Fibroblast of villous mesenchyme (primary cell): ENCODE measurements at regions not wholly inside any gene's neighbourhood (a gene's known extent, or its start where the extent isn't known, plus 50 kb on each side); places are given as distances from the start of the nearest gene placed in this dataset.

ENCODE experiments used
- DNase-seq: peaks from one replicate; pipeline ENCODE4 v3.0.0-alpha.2; 2010; ENCODE audit warnings: low read depth
- H3K4me3 ChIP-seq: 2 replicates; pipeline ENCODE4 v1.5.1; 2011; ENCODE audit warnings: low read depth, mild to moderate bottlenecking, low read length
- TF ChIP-seq, protein P1 (sequence below): IDR thresholded peaks from 2 replicates; pipeline ENCODE4 v1.5.1; 2012; ENCODE audit warnings: low read depth, mild to moderate bottlenecking, low read length; ENCODE audit not compliant: insufficient read depth

DNA sequence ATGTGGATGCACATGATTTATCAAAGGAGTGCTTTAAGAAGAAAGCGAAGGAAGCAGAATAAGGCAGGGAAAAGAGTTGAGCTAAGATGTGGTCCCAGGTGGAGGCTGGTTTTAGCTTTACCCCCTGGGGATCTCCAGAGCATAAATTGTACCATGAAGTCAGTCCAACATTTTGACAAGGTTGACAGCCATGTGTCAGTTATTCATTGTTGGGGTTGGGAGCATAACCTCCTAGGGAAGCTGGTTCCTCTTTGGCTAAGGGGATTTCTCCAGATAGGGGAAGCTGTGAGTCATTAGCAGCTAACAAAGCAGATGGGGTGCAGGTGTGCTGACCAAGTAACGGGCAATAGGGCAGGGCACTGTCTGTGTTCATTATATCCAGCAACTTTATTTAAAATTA is 123.7 kb upstream of the IGSF10 start:
- H3K4me3 ChIP-seq = no peak overlapping the region
- no peak for DNase-seq
- TF ChIP-seq, protein P1, sequence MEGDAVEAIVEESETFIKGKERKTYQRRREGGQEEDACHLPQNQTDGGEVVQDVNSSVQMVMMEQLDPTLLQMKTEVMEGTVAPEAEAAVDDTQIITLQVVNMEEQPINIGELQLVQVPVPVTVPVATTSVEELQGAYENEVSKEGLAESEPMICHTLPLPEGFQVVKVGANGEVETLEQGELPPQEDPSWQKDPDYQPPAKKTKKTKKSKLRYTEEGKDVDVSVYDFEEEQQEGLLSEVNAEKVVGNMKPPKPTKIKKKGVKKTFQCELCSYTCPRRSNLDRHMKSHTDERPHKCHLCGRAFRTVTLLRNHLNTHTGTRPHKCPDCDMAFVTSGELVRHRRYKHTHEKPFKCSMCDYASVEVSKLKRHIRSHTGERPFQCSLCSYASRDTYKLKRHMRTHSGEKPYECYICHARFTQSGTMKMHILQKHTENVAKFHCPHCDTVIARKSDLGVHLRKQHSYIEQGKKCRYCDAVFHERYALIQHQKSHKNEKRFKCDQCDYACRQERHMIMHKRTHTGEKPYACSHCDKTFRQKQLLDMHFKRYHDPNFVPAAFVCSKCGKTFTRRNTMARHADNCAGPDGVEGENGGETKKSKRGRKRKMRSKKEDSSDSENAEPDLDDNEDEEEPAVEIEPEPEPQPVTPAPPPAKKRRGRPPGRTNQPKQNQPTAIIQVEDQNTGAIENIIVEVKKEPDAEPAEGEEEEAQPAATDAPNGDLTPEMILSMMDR = no peak

DNA sequence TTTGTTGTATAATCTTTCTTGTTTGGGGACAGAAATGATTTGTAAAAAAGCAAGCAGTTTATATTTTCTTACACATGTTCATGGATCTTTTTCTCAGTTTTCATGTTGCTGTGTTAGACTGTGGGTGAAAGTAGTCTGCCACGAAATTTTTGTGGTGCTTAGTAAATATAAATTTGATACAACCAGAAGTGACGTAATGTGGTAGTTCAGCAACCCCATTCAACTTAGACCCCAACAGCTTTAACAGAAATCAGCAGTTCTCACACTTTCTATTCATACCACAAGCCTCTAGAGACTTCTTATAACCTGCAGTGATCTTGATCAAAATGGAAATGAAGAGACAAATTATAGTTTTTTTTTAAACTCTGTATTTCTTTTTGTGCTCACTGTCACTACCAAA is 120.2 kb upstream of the IGSF10 start:
- TF ChIP-seq, protein P1 = no peak
- no peak overlapping the region for H3K4me3 ChIP-seq
- DNase-seq = no peak

DNA sequence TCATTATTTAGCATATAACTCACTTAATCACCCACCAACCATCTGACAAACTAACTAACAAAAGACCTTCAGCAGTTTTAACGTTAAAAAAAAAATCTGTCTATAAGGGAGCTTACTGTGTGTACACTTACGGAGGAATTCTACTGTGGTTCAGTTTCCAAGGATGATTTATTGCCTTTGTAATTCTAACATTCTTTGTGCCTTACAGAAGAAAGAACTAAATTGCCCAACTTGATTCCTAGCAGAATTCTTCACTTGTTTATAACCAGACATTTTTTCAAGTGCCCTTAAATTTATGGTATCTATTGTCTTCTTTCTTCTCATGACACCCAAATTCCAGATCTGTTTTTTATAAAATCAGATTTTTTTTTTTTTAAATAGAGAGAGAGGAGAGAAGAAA is 119.7 kb upstream of the IGSF10 start:
- H3K4me3 ChIP-seq = no peak overlapping the region
- TF ChIP-seq, protein P1 = no peak
- DNase-seq = peak; percentile 85

DNA sequence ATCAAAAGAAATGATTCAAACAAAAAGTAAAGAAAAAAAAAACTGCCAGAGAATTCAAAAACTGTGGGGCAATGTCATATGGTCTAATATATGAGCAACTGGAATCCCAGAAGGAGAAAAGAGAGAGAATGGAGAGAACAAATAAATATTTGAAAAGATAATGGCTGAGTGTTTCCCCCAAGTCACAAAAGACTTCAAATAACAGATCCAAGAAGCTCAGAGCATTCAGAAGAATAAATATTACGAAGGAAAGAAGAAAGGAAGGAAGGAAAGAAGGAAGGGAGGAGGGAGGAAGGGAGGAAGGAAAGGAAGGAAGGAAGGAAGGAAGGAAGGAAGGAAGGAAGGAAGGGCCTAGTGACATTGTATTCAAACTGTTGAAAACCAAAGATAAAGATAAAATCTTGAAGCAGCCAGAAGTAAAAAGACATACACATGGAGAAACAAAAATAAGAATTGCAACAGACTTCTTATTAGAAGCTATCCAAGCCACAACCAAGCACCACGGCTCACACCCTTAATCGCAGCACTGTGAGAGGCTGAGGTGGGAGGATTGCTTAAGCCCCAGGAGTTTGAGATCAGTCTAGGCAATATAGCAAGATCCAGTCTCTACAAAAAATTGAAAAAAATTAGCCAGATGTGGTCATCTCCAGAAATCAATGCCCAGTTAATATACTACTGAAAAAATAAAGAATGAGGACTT is 118.9 kb upstream of the IGSF10 start:
- no peak overlapping the region for H3K4me3 ChIP-seq
- TF ChIP-seq, protein P1 = no peak
- peak; percentile 78 for DNase-seq

DNA sequence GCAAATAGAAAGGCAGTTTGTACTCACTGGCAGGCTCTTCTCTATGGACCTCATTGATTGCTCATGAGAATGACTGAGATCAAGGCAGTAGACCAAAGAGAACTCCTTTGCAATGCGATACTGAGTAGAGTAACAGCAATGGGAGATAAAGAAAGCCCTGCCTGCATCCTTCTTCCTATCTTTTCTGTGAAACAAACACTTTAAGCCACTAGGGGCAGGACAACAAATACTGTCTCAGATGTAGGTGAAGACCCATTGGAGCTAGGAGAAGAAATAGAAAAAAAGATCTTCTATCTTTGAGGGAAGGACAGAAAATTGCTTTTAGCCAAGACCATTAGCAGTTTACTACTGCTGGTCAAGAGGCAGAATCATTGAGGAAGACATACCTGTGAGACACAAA is 117.6 kb upstream of the IGSF10 start:
- TF ChIP-seq, protein P1 = no peak
- no peak overlapping the region for H3K4me3 ChIP-seq
- no peak for DNase-seq

DNA sequence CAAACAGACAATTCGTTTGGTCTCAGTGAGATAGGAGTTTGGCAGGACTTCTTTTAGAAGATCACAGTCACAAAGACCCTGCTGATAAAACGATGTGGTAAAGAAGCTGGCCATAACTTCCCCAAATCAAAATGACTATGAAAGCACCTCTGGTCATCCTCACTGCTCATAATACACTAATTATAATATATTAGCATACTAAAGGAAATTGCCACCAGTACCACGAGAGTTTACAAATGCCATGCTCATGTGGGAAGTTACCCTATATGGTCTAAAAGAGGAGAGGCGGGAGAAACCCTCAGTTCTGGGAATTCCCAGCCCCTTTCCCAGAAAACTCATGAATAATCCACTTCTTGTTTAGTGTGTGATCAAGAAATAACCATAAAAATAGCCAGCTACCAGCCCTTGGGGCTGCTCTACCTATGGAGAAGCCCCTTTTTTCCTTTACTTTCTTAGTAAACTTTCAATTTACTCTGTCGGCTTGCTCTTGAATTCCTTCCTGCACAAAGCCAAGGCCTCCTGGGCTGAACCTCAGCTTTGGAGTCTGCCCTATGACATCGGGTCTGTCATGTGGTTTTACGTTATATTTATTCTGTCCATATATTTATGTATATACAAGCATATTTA is 115.8 kb upstream of the IGSF10 start:
- TF ChIP-seq, protein P1 = no peak
- DNase-seq = no peak
- no peak overlapping the region for H3K4me3 ChIP-seq
